ENCODE measurements at regions not wholly inside any gene's neighbourhood (a gene's known extent, or its start where the extent isn't known, plus 50 kb on each side); places are given as distances from the start of the nearest gene placed in this dataset.

- no peak for DNase-seq
These were observed 282.9 kb upstream of the SPRED2 start for GRCh38 chr2:65715323-65715722.

- DNase-seq, result no peak
These were observed 282.5 kb upstream of the SPRED2 start for GRCh38 chr2:65714866-65715265.

GRCh38 chr2:65711863-65712262, 279.5 kb upstream of the SPRED2 start:
- DNase-seq, result no peak

DNA sequence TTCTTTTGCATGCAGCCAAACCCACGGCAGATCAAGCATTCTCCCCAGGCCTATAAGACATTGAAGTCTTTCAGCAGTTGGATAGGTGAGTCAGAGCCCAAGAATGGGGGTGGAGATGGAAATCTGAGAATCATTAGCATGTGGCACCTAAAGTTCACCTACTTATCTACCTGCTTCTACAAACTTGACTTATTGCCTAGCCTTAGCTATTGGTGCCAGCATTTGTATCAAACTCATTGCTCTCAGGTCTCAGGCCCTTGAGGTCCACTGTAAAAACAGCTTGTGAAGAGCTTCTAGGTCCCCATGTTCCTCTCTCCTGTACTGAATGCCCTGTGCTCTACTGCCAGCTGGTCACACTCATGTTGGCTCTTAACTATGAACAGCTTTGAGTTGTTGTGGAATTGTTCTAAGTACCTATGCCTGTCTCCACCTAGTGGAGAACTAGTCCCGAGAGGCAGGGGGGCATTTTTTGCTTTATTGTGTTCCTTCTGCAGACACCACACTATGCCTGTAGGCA, 278.4 kb upstream of the SPRED2 start:
- no peak for DNase-seq

DNA sequence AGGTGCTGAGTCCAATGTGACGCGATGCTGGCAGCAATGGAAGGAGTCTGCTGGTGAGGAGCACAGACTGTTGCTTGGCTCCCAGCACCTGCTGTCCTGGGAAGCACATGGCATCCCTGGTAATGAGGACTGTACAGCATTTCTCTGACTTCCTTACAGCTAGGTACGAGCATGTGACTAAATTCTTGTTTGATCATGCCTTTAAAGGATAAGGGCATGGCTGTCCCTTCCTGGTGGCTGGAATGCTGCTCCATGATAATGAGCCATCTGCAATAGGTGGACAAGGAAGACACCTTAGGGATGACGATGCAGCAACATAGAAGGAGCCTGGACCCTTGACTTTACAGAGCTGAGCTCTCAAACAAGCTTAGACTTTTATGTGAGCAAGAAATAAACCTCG, 278.0 kb upstream of the SPRED2 start:
- DNase-seq, result no peak

- DNase-seq, result no peak
These were observed 275.7 kb upstream of the SPRED2 start for GRCh38 chr2:65708086-65708485.

DNA sequence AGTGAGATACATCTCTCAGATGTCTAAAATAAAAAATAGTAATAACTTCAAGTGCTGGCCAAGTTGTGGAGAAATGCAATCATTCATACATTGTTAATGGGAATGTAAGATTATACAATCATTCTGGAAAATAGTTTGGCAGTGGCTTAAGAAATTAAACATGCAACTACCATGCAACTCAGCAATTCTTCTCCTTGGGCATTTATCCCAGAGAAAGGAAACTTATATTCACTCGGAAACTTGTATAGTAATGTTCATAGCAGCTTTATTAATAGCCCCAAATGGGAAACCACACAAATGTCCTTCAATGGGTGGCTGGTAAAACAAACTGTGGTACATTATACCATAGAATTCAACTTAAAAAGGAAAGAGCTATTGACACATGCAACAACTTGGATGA, 274.0 kb upstream of the SPRED2 start:
- no peak for DNase-seq

- DNase-seq, result no peak
These were observed 268.8 kb upstream of the SPRED2 start for GRCh38 chr2:65701191-65701590.

DNA sequence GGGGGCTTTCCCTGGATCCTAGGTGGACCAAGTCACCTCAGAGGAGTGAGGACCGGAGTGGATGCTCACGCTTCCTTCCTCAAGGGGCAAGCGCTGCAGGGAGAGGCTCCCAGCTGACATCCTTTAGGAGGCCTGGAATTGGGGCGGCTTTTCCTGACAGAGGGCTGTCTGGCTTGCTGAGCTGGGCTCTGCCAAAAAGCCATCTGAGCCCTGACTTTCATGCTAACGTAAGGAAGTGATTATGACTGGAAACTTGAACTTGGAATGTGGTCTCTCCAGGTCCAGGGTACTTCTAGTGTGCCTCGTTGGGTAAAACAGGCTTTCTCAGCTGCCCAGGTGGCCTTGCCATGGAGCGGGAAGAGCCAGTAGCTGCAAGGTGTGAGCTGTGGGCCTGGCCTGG, 268.3 kb upstream of the SPRED2 start:
- no peak for DNase-seq

- no peak for DNase-seq
These were observed 267.7 kb upstream of the SPRED2 start for GRCh38 chr2:65700004-65700651.

DNA sequence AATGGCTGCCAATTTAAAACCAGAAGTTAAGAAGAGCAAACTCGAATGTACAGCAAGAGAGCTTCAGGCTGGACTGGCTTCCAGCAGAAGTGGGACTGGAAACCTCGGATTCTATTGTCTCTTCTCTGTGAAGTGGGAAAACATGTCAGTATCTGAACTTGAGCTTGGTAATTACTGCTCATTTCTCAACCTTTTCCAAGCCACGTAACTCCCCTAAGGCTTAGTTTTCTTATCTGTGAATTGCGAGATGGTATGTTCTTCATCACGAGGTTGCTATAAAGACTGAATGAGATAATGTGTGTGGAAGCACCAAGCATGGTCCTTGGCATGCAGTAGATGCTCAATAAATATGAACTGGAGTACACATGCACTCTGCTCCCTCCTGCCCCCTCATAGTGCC, 259.4 kb upstream of the SPRED2 start:
- no peak for DNase-seq

GRCh38 chr2:65688141-65688886, 255.9 kb upstream of the SPRED2 start:
- DNase-seq, result no peak

DNA sequence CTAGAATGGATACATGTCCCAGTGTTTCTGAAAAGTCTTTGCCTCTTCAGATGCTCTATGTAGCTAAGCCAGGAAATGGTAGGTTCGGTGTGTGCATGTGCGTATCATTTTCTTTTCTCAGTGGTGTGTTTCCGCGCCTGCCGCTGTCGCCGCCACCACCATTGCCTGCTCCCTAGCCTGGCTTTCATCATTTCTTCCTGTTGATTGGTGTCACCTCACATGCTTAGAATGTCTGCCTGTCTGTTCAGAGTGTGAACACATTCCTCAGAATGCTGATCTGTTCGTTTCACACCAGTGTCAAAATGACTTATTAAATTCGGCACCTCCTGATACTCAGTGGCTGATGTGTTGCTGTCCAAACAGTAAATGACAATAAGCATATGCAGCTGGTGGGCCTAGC, 255.2 kb upstream of the SPRED2 start:
- no peak for DNase-seq

- no peak for DNase-seq
These were observed 254.6 kb upstream of the SPRED2 start for GRCh38 chr2:65686928-65687521.

- DNase-seq, result no peak
These were observed 249.1 kb upstream of the SPRED2 start for GRCh38 chr2:65681503-65681902.

- no peak for DNase-seq
These were observed 246.5 kb upstream of the SPRED2 start for GRCh38 chr2:65678779-65679391.

- no peak for DNase-seq
These were observed 243.0 kb upstream of the SPRED2 start for GRCh38 chr2:65675350-65675749.

- no peak for DNase-seq
These were observed 239.4 kb upstream of the SPRED2 start for GRCh38 chr2:65671670-65672242.

GRCh38 chr2:65669574-65669973, 237.2 kb upstream of the SPRED2 start:
- no peak for DNase-seq

- DNase-seq, result no peak
These were observed 236.3 kb upstream of the SPRED2 start for GRCh38 chr2:65668744-65669143.

- DNase-seq, result no peak
These were observed 233.8 kb upstream of the SPRED2 start for GRCh38 chr2:65666156-65666725.

DNA sequence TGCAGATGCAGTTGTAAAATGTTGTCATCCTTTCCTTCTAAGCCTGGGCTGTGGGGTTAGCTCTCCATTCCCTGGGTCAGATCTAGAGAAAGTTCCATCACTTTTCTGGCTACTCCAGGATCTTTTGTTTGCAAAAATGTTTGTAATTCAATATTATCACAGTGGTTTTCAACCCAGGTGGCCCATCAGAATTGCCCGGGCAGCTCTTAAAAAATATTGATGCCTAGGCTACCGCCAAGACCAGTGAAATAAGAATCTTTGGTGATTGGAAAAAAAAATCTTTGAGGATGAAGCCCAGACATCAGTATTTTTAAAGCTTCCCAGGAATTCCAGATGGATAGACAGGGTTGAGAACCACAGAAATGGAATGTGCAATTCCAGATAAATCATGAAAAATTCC, 232.5 kb upstream of the SPRED2 start:
- DNase-seq, result no peak

DNA sequence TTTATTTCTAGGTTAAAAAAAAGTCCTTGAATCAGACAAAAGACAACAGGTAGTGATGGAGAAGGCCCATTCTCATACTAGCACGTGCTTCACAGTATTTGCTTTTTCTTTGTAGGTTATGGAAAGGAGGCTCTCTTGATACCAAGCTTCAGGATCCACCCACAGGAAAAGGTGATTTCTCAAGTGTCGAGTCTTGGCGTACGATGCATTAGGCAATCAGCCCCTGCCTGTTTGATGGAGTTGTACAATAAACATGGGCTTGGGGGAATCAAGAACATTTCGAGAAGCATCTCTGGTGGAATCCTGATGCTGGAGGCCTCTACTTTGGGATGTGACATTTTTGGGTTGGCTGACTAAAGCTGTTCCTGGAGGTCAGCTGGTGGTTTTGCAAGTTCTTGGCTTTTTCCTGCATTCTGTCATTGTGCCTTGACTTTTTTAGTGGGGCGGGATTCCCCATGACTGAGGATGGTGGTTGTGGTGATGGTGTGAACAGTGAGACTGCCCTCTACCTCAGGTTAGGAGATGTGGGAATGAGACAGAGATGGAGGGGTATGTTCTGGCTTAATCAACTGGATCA, 231.5 kb upstream of the SPRED2 start:
- no peak for DNase-seq
